ENCODE measurements at regions not wholly inside any gene's neighbourhood (a gene's known extent, or its start where the extent isn't known, plus 50 kb on each side); places are given as distances from the start of the nearest gene placed in this dataset.

GRCh38 chr3:124267406-124267805 is 275.5 kb upstream of the ROPN1 start:
- no peak for TF ChIP-seq CTCF (IDR thresholded peaks at IDR 0.05; ENCODE audit: extremely low read depth, insufficient read depth, missing control alignments)
- DNase-seq (ENCODE audit: low spot score) = no peak
- in situ Hi-C loops (cut with MboI; ENCODE audit: low pct_unique_long_range_greater_than_20kb, low sequenced_read_pairs, unreplicated experiment) = no loop called here

GRCh38 chr3:124268355-124268754 is 276.4 kb upstream of the ROPN1 start:
- no peak for TF ChIP-seq CTCF (IDR thresholded peaks at IDR 0.05; ENCODE audit: extremely low read depth, insufficient read depth, missing control alignments)
- DNase-seq (ENCODE audit: low spot score) = no peak
- in situ Hi-C loops (cut with MboI; ENCODE audit: low pct_unique_long_range_greater_than_20kb, low sequenced_read_pairs, unreplicated experiment) = no loop called here

DNA sequence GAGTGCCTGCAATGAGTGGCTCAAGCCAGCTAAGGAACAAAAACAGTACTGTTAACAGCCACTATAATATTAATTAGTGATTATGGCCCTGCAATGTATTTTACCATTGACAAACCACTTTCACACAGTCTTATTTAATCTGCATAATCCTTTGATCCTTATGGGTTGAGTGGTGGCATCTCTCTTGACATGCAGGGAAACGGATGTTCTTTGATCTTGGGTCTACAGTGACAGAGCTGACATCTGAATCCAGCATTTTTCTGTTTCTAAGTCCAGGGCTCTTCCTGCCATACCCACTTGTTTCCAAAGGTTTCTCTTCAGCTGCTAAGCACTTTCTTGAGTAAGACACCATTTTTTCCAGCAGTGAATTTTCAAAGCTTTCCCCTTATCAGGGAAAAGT is 277.7 kb upstream of the ROPN1 start:
- no peak for TF ChIP-seq CTCF (IDR thresholded peaks at IDR 0.05; ENCODE audit: extremely low read depth, insufficient read depth, missing control alignments)
- in situ Hi-C loops (cut with MboI; ENCODE audit: low pct_unique_long_range_greater_than_20kb, low sequenced_read_pairs, unreplicated experiment) = no loop called here

GRCh38 chr3:124272605-124273151 is 280.8 kb upstream of the ROPN1 start:
- TF ChIP-seq CTCF (IDR thresholded peaks at IDR 0.05; ENCODE audit: extremely low read depth, insufficient read depth, missing control alignments) = no peak
- no peak for DNase-seq (ENCODE audit: low spot score)
- in situ Hi-C loops (cut with MboI; ENCODE audit: low pct_unique_long_range_greater_than_20kb, low sequenced_read_pairs, unreplicated experiment) = no loop called here

More for the DNA sequence above, 277.7 kb upstream of the ROPN1 start:
- no peak for DNase-seq (ENCODE audit: low spot score)

DNA sequence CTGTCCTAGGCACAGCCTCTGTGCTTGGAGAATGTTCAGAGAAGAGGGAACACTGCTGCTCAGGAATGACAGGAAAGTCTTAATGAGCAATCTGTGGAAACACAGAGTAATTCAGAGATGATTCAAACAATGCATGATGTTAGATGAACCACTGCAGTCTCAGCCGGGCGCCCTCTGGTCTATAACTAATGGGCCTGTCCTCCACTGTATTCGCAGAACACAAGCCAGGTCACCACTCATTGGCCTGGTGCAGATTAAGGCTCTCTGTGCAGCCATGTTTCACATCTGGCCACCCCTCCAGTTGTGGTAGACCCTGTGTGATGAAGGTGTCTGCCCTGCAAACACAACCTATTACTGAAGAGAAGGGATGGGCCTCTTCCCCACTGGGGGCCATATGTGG is 281.7 kb upstream of the ROPN1 start:
- in situ Hi-C loops (cut with MboI; ENCODE audit: low pct_unique_long_range_greater_than_20kb, low sequenced_read_pairs, unreplicated experiment) = no loop called here
- no peak for DNase-seq (ENCODE audit: low spot score)
- no peak for TF ChIP-seq CTCF (IDR thresholded peaks at IDR 0.05; ENCODE audit: extremely low read depth, insufficient read depth, missing control alignments)

DNA sequence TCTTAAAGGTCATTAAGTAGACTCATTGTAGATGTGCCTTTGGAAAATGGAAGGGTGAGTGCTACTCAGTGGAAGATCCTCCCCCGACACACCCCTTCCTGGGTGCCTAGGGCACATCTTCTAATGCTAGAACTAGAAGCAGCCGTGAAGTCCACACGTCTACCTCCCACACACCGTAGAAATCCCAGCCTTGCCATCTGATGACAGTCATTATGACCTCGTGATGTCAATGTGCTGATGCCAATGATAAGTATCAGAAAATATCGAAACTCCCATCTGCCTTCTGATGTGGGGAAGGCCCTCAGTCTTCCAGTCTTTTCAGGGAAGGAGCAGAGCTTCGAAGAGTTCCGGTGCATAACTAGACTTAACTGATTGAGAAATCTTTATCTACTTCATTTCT is 282.1 kb upstream of the ROPN1 start:
- no peak for DNase-seq (ENCODE audit: low spot score)
- in situ Hi-C loops (cut with MboI; ENCODE audit: low pct_unique_long_range_greater_than_20kb, low sequenced_read_pairs, unreplicated experiment) = no loop called here
- no peak for TF ChIP-seq CTCF (IDR thresholded peaks at IDR 0.05; ENCODE audit: extremely low read depth, insufficient read depth, missing control alignments)

DNA sequence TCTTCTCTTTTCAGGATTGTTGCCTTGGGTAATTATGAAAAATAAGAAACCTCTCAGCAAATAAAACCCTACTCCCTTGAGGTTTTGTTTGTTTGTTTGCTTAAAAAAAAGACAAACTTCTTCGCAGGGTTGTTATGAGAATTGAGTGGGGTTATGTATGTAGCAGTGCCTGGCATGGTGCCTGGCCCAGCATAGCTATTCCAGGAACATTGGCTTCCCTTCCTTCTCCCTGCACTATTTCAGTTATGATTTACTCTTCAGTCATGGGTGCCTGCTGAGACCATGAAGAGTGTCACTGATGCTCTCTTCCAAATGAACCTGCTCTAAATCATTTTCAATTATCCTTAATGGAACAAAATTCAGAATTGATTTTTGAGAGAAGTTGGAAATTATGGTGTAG is 283.5 kb upstream of the ROPN1 start:
- TF ChIP-seq CTCF (IDR thresholded peaks at IDR 0.05; ENCODE audit: extremely low read depth, insufficient read depth, missing control alignments) = no peak
- in situ Hi-C loops (cut with MboI; ENCODE audit: low pct_unique_long_range_greater_than_20kb, low sequenced_read_pairs, unreplicated experiment) = no loop called here
- no peak for DNase-seq (ENCODE audit: low spot score)
